ENCODE measurements at regions not wholly inside any gene's neighbourhood (a gene's known extent, or its start where the extent isn't known, plus 50 kb on each side); places are given as distances from the start of the nearest gene placed in this dataset.
A peak's percentile ranks its signal among the peaks of the same experiment; 100 is the strongest.

DNA sequence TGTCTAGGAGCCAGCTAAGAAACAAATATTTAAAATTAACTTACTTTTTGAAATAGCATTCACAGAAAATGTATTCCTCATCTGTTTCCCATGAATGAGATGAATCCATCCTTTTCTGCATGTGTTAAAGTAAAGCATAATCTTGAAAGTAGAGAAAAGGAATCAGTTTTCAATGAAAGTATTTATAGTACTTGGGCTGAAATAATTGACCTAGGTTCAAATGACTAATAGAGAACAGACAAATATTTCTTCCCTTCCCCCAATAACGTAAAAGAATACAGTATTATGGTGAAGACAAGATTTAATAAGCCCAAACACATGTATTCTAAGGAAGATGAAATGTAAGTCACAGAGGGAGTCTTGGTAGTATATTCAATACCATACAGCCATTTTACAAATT is 403.5 kb downstream of the ZNF608 start:
- in situ Hi-C loops (cut with MboI) = no loop called here
- H3K36me3 ChIP-seq (ENCODE audit: low read depth) = no peaks in the 10 kb centered on the region
- DNase-seq = peak; percentile 5
- 5% methylated on average over 1 of the region's 1 CpG for WGBS, 2 experiments (ENCODE audit: low coverage in 1 of 2, low lambda C conversion rate in 2 of 2, missing lambda C conversion rate in 2 of 2)
- no peaks in the 10 kb centered on the region for H4K20me1 ChIP-seq (ENCODE audit: insufficient read depth)
- H3K4me1 ChIP-seq (ENCODE audit: insufficient read depth) = peaks cover 16% of the 10 kb centered on the region
- H3K79me2 ChIP-seq (ENCODE audit: insufficient read depth) = no peaks in the 10 kb centered on the region
- H3K9me3 ChIP-seq (ENCODE audit: low read depth) = no peaks in the 10 kb centered on the region
- peaks cover 74% of the 10 kb centered on the region for H3K27me3 ChIP-seq (replicated peaks; ENCODE audit: insufficient read depth)
- no peak overlapping the region for H3K4me3 ChIP-seq
- H3F3A ChIP-seq (ENCODE audit: insufficient read depth) = peaks cover 17% of the 10 kb centered on the region; the same call in 1 of the 2 replicates
- no peak overlapping the region for H2AFZ ChIP-seq
- H3K27ac ChIP-seq = no peak overlapping the region
- TF ChIP-seq EZH2phosphoT487 (IDR thresholded peaks at IDR 0.05; ENCODE audit: insufficient read depth, low read depth) = no peak
- no peak for TF ChIP-seq EZH2 (IDR thresholded peaks at IDR 0.05; ENCODE audit: insufficient read depth, poor library complexity, severe bottlenecking)
- no peaks in the 10 kb centered on the region for H3K9me2 ChIP-seq (ENCODE audit: insufficient read depth)
- H3K9ac ChIP-seq = no peak overlapping the region
- H3K4me2 ChIP-seq (ENCODE audit: unreplicated experiment) = peak overlapping the region; percentile 59

DNA sequence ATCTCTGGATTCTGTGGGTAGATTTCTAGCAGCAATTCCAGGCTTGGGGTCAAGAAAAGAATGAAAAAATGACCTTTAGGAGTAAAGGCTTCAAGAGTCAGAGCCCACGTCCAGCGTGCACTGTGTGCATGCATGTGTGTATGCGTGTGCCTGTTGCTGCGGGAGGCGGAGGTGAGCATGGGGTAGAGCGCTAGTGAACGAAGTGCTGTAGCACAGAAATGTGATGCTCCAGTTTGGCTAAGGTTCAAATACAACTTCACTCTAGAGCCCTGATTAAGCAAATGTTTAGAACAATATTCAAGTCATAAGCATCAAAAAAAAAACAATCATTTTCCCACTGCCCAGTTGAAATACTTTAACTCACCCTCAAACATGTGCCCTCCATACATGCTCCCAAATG is 403.9 kb downstream of the ZNF608 start:
- no peak overlapping the region for H3K4me3 ChIP-seq
- H3K9ac ChIP-seq = no peak overlapping the region
- H3K9me2 ChIP-seq (ENCODE audit: insufficient read depth) = no peaks in the 10 kb centered on the region
- H3K4me1 ChIP-seq (ENCODE audit: insufficient read depth) = peaks cover 16% of the 10 kb centered on the region
- no peak for DNase-seq
- in situ Hi-C loops (cut with MboI) = no loop called here
- no peak overlapping the region for H2AFZ ChIP-seq
- H3K27ac ChIP-seq = no peak overlapping the region
- H3K36me3 ChIP-seq (ENCODE audit: low read depth) = no peaks in the 10 kb centered on the region
- 57 to 68% methylated on average over 7 of the region's 7 CpGs for WGBS, 2 experiments (ENCODE audit: low coverage in 1 of 2, low lambda C conversion rate in 2 of 2, missing lambda C conversion rate in 2 of 2)
- H4K20me1 ChIP-seq (ENCODE audit: insufficient read depth) = no peaks in the 10 kb centered on the region
- TF ChIP-seq EZH2phosphoT487 (IDR thresholded peaks at IDR 0.05; ENCODE audit: insufficient read depth, low read depth) (no peak), EZH2 (IDR thresholded peaks at IDR 0.05; ENCODE audit: insufficient read depth, poor library complexity, severe bottlenecking) (no peak)
- peaks cover 17% of the 10 kb centered on the region; the same call in 1 of the 2 replicates for H3F3A ChIP-seq (ENCODE audit: insufficient read depth)
- H3K27me3 ChIP-seq (replicated peaks; ENCODE audit: insufficient read depth) = peaks cover 73% of the 10 kb centered on the region
- H3K79me2 ChIP-seq (ENCODE audit: insufficient read depth) = no peaks in the 10 kb centered on the region
- no peaks in the 10 kb centered on the region for H3K9me3 ChIP-seq (ENCODE audit: low read depth)
- H3K4me2 ChIP-seq (ENCODE audit: unreplicated experiment) = no peak overlapping the region

DNA sequence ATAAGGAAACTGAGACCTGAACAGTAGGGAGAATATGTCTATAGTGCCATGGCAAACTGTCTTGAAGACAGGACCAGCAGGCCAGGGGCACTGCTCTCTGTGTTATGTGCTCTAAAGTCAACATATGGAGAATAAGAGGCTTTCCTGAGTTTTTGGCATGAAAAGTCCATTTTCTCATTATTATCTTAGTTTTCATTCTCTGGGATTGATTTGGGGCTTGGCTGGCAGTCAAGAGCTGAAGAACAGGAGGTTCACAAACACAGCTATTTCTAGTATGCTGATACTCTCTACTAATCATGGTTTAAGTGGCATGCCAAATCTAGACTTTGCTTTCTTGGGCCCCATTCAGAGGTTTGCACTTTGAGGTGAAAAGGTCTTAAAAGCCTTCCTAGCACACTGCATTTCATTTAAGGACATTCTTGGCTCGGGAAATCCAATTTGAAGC is 404.4 kb downstream of the ZNF608 start:
- in situ Hi-C loops (cut with MboI) = no loop called here
- no peaks in the 10 kb centered on the region for H4K20me1 ChIP-seq (ENCODE audit: insufficient read depth)
- H3K4me3 ChIP-seq = no peak overlapping the region
- peaks cover 16% of the 10 kb centered on the region for H3K4me1 ChIP-seq (ENCODE audit: insufficient read depth)
- no peaks in the 10 kb centered on the region for H3K36me3 ChIP-seq (ENCODE audit: low read depth)
- H2AFZ ChIP-seq = no peak overlapping the region
- H3K9me2 ChIP-seq (ENCODE audit: insufficient read depth) = no peaks in the 10 kb centered on the region
- H3K79me2 ChIP-seq (ENCODE audit: insufficient read depth) = no peaks in the 10 kb centered on the region
- 30 to 35% methylated on average over 1 of the region's 1 CpG for WGBS, 2 experiments (ENCODE audit: low coverage in 1 of 2, low lambda C conversion rate in 2 of 2, missing lambda C conversion rate in 2 of 2)
- no peak overlapping the region for H3K9ac ChIP-seq
- TF ChIP-seq EZH2phosphoT487 (IDR thresholded peaks at IDR 0.05; ENCODE audit: insufficient read depth, low read depth) = no peak
- no peak for TF ChIP-seq EZH2 (IDR thresholded peaks at IDR 0.05; ENCODE audit: insufficient read depth, poor library complexity, severe bottlenecking)
- H3F3A ChIP-seq (ENCODE audit: insufficient read depth) = peaks cover 17% of the 10 kb centered on the region; the same call in 1 of the 2 replicates
- no peak overlapping the region for H3K4me2 ChIP-seq (ENCODE audit: unreplicated experiment)
- no peak overlapping the region for H3K27ac ChIP-seq
- no peaks in the 10 kb centered on the region for H3K9me3 ChIP-seq (ENCODE audit: low read depth)
- DNase-seq = peak; percentile 10
- peaks cover 73% of the 10 kb centered on the region for H3K27me3 ChIP-seq (replicated peaks; ENCODE audit: insufficient read depth)

DNA sequence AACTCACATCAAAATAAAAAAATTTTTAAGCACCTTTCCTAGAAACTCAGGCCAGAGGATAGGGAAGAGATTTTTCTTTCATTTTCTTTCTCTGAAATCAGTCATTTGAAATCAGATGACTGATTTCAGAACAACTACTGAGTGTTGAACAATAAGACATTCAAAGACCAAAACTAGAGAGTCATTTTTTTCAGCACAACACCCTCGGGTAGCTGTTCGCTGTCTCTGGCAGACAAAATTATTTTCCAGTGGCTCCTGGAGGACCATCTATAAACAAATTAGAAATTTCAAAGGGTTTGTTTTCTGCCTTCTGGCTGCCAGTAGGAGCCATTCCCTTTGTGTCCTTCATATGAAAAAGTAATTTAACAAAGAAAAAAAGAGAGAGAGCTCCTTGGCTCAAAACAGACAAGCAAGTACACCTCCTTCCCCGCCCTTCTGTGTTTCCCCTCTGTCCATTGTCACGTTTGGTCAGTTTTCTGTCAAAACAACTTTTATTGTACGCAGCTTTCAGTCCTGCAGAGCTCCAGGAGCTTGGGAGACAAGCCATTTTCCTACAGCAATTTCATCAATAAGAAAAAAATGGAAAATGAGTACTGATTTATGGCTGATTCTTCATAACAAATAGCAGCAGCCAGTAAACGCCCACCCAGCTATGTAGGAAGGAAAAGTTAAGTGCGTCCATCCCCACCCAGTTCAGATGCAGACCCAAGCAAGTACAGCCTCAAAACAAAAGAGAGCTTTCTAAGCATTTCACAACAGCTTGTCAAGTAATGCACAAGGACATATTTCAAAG is 405.2 kb downstream of the ZNF608 start:
- WGBS, 2 experiments (ENCODE audit: low coverage in 1 of 2, low lambda C conversion rate in 2 of 2, missing lambda C conversion rate in 2 of 2) = 73 to 79% methylated on average over 7 of the region's 7 CpGs
- no peak for DNase-seq
- no peak for TF ChIP-seq EZH2phosphoT487 (IDR thresholded peaks at IDR 0.05; ENCODE audit: insufficient read depth, low read depth)
- no peak for TF ChIP-seq EZH2 (IDR thresholded peaks at IDR 0.05; ENCODE audit: insufficient read depth, poor library complexity, severe bottlenecking)
- H3K79me2 ChIP-seq (ENCODE audit: insufficient read depth) = no peaks in the 10 kb centered on the region
- no peaks in the 10 kb centered on the region for H4K20me1 ChIP-seq (ENCODE audit: insufficient read depth)
- H3K9me2 ChIP-seq (ENCODE audit: insufficient read depth) = no peaks in the 10 kb centered on the region
- peaks cover 66% of the 10 kb centered on the region for H3K27me3 ChIP-seq (replicated peaks; ENCODE audit: insufficient read depth)
- no peak overlapping the region for H3K4me3 ChIP-seq
- H3K9me3 ChIP-seq (ENCODE audit: low read depth) = no peaks in the 10 kb centered on the region
- in situ Hi-C loops (cut with MboI) = no loop called here
- peaks cover 16% of the 10 kb centered on the region for H3K4me1 ChIP-seq (ENCODE audit: insufficient read depth)
- no peak overlapping the region for H3K27ac ChIP-seq
- H3K4me2 ChIP-seq (ENCODE audit: unreplicated experiment) = no peak overlapping the region
- H3K36me3 ChIP-seq (ENCODE audit: low read depth) = no peaks in the 10 kb centered on the region
- no peak overlapping the region for H2AFZ ChIP-seq
- no peak overlapping the region for H3K9ac ChIP-seq
- peaks cover 17% of the 10 kb centered on the region; the same call in 1 of the 2 replicates for H3F3A ChIP-seq (ENCODE audit: insufficient read depth)
